ENCODE measurements at regions not wholly inside any gene's neighbourhood (a gene's known extent, or its start where the extent isn't known, plus 50 kb on each side); places are given as distances from the start of the nearest gene placed in this dataset.

- TF ChIP-seq POLR2AphosphoS5 (IDR thresholded peaks at IDR 0.05; ENCODE audit: low read depth, low read length), result no peak
- TF ChIP-seq POLR2A (IDR thresholded peaks at IDR 0.05; ENCODE audit: low read depth, low read length), result no peak
Observed at GRCh38 chr1:106613861-106614260, 442.6 kb upstream of the PRMT6 start.
